OCI-LY1 (cell line): ENCODE measurements at regions not wholly inside any gene's neighbourhood (a gene's known extent, or its start where the extent isn't known, plus 50 kb on each side); places are given as distances from the start of the nearest gene placed in this dataset.

Experiments used
- H2AFZ ChIP-seq: fragments of 200-600 bp; sonication (generic), shearing (Covaris generic); 2 replicates; pipeline ENCODE4 v1.6.0; 2014; ENCODE audit warnings: antibody characterized with exemption, mild to moderate bottlenecking, low read length
- H3F3A ChIP-seq: fragments of 200-600 bp; sonication (generic), shearing (Covaris generic); 2 replicates; pipeline ENCODE4 v1.6.0; 2014; ENCODE audit warnings: mild to moderate bottlenecking, antibody characterized with exemption, low read length, moderate library complexity; ENCODE audit not compliant: insufficient read depth
- H3K27ac ChIP-seq: fragments of 200-600 bp; sonication (generic); 2 replicates; pipeline ENCODE4 v1.5.1; 2014; ENCODE audit warnings: low read length, mixed run types, mild to moderate bottlenecking, low read depth; ENCODE audit not compliant: poor library complexity, severe bottlenecking
- H3K27me3 ChIP-seq: fragments of 200-600 bp; sonication (generic); 2 replicates; pipeline ENCODE4 v1.6.0; 2014; ENCODE audit warnings: antibody characterized with exemption, mild to moderate bottlenecking, low read length, moderate library complexity; ENCODE audit not compliant: insufficient read depth
- H3K36me3 ChIP-seq: fragments of 200-600 bp; sonication (generic); 2 replicates; pipeline ENCODE4 v1.6.1; 2014; ENCODE audit warnings: mild to moderate bottlenecking, antibody characterized with exemption, low read length, moderate library complexity, mixed read lengths; ENCODE audit not compliant: insufficient read depth
- H3K4me1 ChIP-seq: fragments of 200-600 bp; sonication (generic); 2 replicates; pipeline ENCODE4 v1.5.1; 2014; ENCODE audit warnings: mild to moderate bottlenecking, low read length, moderate library complexity; ENCODE audit not compliant: insufficient read depth, severe bottlenecking
- H3K4me2 ChIP-seq: fragments of 200-600 bp; sonication (generic), shearing (Covaris generic); 2 replicates; pipeline ENCODE4 v1.6.1; 2014; ENCODE audit warnings: low read length
- H3K4me3 ChIP-seq: fragments of 200-600 bp; sonication (generic); 2 replicates; pipeline ENCODE4 v1.5.1; 2014; ENCODE audit warnings: low read length, low read depth, mild to moderate bottlenecking, mixed read lengths; ENCODE audit not compliant: poor library complexity, severe bottlenecking
- H3K79me2 ChIP-seq: fragments of 200-600 bp; shearing (Covaris generic); 2 replicates; pipeline ENCODE4 v1.6.1; 2016; ENCODE audit warnings: mixed run types, low read length, mixed read lengths; ENCODE audit not compliant: insufficient read depth
- H3K9ac ChIP-seq: fragments of 200-600 bp; sonication (generic), shearing (Covaris generic); 2 replicates; pipeline ENCODE4 v1.6.1; 2014; ENCODE audit warnings: mild to moderate bottlenecking, low read length, mixed read lengths
- H3K9me2 ChIP-seq: fragments of 200-600 bp; sonication (generic), shearing (Covaris generic); 2 replicates; pipeline ENCODE4 v1.6.1; 2014; ENCODE audit warnings: low read depth, mild to moderate bottlenecking, low read length, mixed read lengths
- H3K9me3 ChIP-seq: fragments of 200-600 bp; shearing (Covaris generic); 2 replicates; pipeline ENCODE4 v1.6.1; 2014; ENCODE audit warnings: low read length, mixed read lengths
- H4K20me1 ChIP-seq: fragments of 200-600 bp; sonication (generic), shearing (Covaris generic); 2 replicates; pipeline ENCODE4 v1.6.0; 2016; ENCODE audit warnings: mild to moderate bottlenecking, low read length; ENCODE audit not compliant: insufficient read depth
- EZH2 ChIP-seq: fragments of 200-600 bp; sonication (generic), shearing (Covaris generic); IDR thresholded peaks from 2 replicates; pipeline ENCODE4 v1.8.0; 2017; ENCODE audit warnings: borderline replicate concordance, mixed run types, mild to moderate bottlenecking, antibody characterized with exemption, low read length, moderate library complexity, mixed read lengths
- TF ChIP-seq, protein P1 (sequence below): fragments of 200-600 bp; sonication (generic), shearing (Covaris generic); IDR thresholded peaks from 2 replicates; pipeline ENCODE4 v1.5.1; 2017; ENCODE audit warnings: mild to moderate bottlenecking, antibody characterized with exemption, low read length, moderate library complexity, mixed read lengths

DNA sequence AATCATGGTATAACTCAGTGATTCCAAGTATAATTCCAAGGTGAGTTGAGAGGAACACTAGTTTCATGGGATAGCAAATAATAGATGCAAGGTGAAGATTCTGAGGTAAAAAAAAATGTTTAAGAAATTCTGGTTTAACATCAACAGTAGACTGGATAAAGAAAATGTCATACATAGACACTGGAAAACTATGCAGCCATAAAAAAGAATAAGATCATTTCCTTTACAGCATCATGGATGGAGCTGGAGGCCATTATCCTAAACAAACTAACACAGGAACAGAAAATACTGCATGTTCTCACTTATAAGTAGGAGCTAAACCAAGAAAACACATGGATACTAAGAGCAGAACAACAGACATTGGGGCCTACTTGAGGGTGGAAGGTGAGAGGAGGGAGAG lies 54.6 kb upstream of the LEF1 start:
- H3K4me2 ChIP-seq = no peak overlapping the region
- no peaks in the 10 kb centered on the region for H3K9me3 ChIP-seq
- H3K36me3 ChIP-seq = no peaks in the 10 kb centered on the region
- no peaks in the 10 kb centered on the region; the same call in 1 of the 2 replicates for H3K27me3 ChIP-seq
- TF ChIP-seq, protein P1, sequence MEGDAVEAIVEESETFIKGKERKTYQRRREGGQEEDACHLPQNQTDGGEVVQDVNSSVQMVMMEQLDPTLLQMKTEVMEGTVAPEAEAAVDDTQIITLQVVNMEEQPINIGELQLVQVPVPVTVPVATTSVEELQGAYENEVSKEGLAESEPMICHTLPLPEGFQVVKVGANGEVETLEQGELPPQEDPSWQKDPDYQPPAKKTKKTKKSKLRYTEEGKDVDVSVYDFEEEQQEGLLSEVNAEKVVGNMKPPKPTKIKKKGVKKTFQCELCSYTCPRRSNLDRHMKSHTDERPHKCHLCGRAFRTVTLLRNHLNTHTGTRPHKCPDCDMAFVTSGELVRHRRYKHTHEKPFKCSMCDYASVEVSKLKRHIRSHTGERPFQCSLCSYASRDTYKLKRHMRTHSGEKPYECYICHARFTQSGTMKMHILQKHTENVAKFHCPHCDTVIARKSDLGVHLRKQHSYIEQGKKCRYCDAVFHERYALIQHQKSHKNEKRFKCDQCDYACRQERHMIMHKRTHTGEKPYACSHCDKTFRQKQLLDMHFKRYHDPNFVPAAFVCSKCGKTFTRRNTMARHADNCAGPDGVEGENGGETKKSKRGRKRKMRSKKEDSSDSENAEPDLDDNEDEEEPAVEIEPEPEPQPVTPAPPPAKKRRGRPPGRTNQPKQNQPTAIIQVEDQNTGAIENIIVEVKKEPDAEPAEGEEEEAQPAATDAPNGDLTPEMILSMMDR = no peak
- no peak for TF ChIP-seq EZH2
- no peak overlapping the region for H3K4me3 ChIP-seq
- H2AFZ ChIP-seq = no peak overlapping the region
- H3K4me1 ChIP-seq = no peaks in the 10 kb centered on the region
- no peaks in the 10 kb centered on the region for H3K9me2 ChIP-seq
- no peak overlapping the region for H3K27ac ChIP-seq
- no peaks in the 10 kb centered on the region for H4K20me1 ChIP-seq
- no peak overlapping the region for H3K9ac ChIP-seq
- no peaks in the 10 kb centered on the region for H3K79me2 ChIP-seq
- no peaks in the 10 kb centered on the region for H3F3A ChIP-seq

DNA sequence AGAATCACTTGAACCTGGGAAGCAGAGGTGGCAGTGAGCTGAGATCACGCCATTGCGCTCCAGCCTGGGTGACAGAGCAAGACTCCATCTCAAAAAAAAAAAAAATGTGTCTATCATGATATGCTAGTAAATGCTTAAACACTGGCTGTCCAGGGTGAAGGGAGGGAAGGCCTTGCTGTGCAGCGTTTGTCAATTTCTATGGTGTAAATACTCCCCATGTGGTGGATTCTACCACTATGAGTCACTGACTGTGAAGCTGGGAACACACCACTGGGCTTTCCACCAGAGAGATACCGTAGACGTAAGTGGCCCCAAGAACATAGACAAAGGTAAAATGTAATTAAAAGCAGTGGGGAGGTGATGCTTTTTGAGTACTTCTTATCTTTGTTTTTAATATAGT lies 51.3 kb upstream of the LEF1 start:
- Histone ChIP-seq H4K20me1 (no peaks in the 10 kb centered on the region), H3F3A (no peaks in the 10 kb centered on the region), H3K4me2 (no peak overlapping the region), H3K9ac (no peak overlapping the region), H3K4me3 (no peak overlapping the region), H3K27ac (no peak overlapping the region), H3K9me3 (no peaks in the 10 kb centered on the region), H2AFZ (no peak overlapping the region), H3K4me1 (no peaks in the 10 kb centered on the region), H3K36me3 (no peaks in the 10 kb centered on the region), H3K9me2 (no peaks in the 10 kb centered on the region), H3K79me2 (no peaks in the 10 kb centered on the region), H3K27me3 (no peaks in the 10 kb centered on the region; the same call in 1 of the 2 replicates)
- TF ChIP-seq, protein P1 = no peak
- TF ChIP-seq EZH2 = no peak
